ENCODE measurements at regions not wholly inside any gene's neighbourhood (a gene's known extent, or its start where the extent isn't known, plus 50 kb on each side); places are given as distances from the start of the nearest gene placed in this dataset.

DNA sequence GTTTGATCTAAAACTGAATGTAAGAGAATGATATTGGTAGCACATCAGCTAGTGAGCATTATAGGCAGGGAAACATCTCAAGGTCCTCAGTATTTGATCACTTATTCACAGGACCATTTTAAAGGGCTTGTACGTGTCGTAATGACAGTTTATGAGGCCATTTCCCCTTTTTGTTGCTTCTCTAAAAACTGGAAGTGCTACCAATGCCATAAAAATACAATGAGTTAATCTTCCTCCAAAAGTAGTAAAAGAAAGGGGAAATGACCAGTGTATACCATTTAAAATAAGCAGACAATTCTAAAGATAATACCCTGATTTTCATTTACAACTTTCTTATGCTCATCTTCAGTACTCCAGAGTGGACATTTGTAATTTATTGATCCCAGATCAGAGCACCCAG lies 285.8 kb upstream of the PCSK5 start:
- no peak for TF ChIP-seq CTCF (IDR thresholded peaks at IDR 0.05 in 2 of 3, conservative IDR thresholded peaks at IDR 0.05 in 1 of 3; ENCODE audit: borderline replicate concordance in 1 of 3, insufficient read depth in 1 of 3, low read depth in 2 of 3, low read length in 2 of 3)
- no peak for TF ChIP-seq EZH2phosphoT487 (IDR thresholded peaks at IDR 0.05; ENCODE audit: borderline replicate concordance)
- no peak for TF ChIP-seq JUND (IDR thresholded peaks at IDR 0.05)
- no peak for TF ChIP-seq POLR2AphosphoS5 (IDR thresholded peaks at IDR 0.05; ENCODE audit: low read depth, low read length)
- TF ChIP-seq CBX3 (IDR thresholded peaks at IDR 0.05; ENCODE audit: low read depth): no peak
- TF ChIP-seq YY1 (IDR thresholded peaks at IDR 0.05; ENCODE audit: extremely low read depth, insufficient replicate concordance, low read depth, low read length): no peak
